ENCODE measurements at regions not wholly inside any gene's neighbourhood (a gene's known extent, or its start where the extent isn't known, plus 50 kb on each side); places are given as distances from the start of the nearest gene placed in this dataset.
A peak's percentile ranks its signal among the peaks of the same experiment; 100 is the strongest.
"Not testable (repeated sequence)": the region's sequence is repeated elsewhere in the genome, so short reads cannot be mapped to it uniquely, and the experiment has no call there.

GRCh38 chr12:126038434-126038833, 973.2 kb downstream of the AACS start:
- DNase-seq, result no peak

GRCh38 chr12:126040307-126040706, 975.1 kb downstream of the AACS start:
- DNase-seq, result no peak

- no peak for DNase-seq
Observed at GRCh38 chr12:126042286-126042685, 977.1 kb downstream of the AACS start.

DNA sequence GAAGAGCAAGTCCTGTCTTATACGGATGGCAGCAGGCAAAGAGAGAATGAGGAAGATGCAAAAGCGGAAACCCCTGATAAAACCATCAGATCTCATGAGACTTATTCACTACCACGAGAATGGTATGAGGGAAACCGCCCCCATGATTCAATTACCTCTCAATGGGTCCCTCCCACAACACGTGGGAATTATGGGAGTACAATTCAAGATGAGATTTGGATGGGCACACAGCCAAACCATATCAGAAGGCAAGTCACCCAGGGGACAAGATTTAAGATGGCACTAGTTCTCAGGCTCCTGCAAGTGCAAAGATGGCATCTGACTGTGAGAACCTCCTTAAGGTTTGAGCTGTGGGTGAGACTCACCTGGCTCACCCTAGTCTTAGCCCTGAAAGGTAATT, 984.3 kb downstream of the AACS start:
- not testable (repeated sequence) for DNase-seq

DNA sequence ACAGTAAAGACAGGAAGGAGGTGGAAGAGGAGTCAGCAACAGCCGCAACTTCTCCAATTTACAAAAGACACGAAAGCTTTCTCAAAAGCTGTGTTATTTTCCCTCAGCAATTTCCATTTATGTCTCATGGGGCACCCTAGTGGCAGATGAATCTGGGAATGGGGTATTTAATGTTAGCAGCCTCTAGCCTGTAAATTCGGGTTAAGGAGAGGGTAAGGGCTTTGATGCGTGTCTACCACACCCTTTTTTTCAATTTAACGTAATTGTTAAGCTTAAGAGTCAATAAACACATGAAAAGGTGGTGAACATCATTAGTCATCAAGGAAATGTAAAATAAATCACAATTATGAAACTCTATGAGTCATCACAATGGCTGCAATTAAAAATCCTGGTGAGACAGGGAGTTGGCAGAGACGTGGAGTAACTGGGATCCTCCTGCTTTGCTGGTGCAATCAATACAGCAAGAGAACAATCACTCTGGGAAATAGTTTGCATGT, 986.4 kb downstream of the AACS start:
- no peak for DNase-seq

DNA sequence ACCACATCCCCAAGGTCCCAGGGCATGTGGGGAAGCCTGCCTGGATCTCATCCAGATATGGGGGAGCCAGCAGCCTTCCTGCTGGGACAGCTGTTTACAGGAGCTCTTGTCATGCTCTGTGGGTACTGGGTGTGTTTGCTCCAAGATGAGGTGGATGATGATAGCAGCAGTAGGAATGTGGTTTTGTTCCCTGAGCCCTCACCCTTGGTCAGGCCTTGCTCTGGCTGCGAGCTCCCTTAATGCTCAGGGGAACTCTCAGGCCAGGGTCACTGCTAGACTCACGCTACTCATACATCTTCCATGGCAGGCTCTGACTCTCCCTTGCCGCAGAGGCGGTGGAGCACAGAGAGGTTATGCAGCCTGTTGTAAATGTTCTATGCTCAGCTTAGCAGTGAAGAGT, 990.3 kb downstream of the AACS start:
- no peak for DNase-seq

- DNase-seq, result no peak
Observed at GRCh38 chr12:126061777-126062176, 996.5 kb downstream of the AACS start.

DNA sequence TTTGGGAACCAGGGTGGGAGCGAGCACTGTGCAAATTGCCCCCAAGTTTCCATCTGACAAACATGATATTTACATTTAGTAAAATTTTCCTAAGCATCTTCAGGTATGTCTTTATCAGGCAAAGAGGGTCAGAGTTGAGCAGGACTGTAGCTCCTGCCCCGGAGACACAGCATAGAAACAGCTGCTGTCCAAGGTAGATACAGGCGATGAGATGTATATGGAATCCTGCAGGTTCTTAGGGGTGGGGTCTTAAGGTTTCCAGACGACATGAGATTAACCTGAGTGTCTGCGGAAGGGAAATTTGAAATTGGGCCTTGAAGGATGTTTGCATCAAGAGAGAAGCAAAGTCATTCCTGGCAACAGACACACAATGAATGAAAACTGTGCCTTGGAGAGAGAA, 998.8 kb downstream of the AACS start:
- no peak for DNase-seq

DNA sequence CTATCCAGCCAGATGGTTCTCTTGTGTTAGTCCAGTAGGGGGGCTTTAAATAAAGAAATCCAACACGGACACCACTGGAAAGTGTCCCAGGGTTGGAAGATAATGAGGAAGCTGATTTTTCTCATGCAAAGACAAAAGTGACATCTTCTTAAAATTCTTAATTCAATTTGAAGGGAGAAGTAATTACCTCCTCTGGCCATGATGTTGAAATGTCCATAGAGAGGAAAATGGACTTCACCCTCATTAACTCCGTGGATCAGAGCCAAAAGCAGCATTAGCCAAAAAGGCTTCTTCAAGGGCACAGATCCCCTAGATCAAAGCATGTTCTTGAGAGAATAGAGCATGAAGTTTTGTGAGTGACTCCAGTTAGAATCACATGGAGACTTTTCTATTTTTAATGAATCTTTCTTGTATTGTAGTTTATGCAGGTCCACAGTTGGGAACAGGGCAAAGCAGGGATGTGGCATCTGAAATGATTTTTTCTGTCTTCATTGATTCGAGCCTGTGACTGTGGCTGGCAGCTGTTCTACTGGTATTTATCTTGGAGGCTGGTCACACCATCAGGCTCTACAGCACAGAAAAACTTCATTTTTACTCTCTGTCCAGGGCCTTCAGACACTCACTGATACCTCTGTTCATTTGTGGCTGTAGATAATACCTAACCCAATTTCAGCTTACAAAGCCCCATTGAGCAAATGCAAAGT, 1002.5 kb downstream of the AACS start:
- DNase-seq, result no peak

GRCh38 chr12:126069549-126070165, 1004.4 kb downstream of the AACS start:
- DNase-seq, result peak; percentile 74

DNA sequence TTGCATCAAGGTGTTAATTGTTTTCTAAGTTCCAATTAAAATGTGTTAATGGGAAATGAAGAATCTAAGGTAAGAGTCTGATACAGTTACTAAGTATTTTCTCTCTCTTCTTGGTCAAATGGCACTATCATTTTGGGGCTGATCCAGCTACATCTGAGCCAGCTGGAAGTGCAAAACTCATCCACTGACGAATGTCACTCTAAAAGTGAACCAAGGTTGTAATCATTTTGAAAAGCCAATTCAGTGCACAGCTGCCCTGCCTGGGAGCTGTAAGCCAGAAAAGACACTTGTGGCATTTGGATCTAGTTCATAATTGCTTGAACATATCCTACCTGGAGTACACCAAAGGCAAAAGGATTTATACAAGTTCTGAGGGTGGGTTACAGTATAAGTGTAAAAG, 1011.3 kb downstream of the AACS start:
- DNase-seq, result no peak

DNA sequence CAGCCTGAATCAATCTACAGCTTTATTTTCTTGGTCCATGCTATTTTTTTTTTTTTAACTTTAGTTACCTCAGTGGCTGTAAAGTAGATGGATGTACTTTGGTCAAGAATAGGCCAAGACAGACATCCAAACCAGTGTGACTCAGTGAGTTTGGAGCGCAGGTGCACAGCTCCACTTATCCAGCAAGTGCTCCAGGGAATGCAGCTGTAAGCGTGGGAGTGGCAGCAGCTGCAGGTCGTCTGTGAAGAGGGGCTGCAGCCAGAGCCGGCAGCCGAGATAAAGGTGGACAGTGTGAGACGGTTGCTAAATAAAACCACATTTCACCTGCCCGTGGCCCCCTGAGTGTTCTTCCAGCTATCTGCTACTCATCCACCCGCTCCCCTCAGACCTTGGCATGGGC, 1018.7 kb downstream of the AACS start:
- no peak for DNase-seq

- DNase-seq, result no peak
Observed at GRCh38 chr12:126084480-126084879, 1019.2 kb downstream of the AACS start.

DNA sequence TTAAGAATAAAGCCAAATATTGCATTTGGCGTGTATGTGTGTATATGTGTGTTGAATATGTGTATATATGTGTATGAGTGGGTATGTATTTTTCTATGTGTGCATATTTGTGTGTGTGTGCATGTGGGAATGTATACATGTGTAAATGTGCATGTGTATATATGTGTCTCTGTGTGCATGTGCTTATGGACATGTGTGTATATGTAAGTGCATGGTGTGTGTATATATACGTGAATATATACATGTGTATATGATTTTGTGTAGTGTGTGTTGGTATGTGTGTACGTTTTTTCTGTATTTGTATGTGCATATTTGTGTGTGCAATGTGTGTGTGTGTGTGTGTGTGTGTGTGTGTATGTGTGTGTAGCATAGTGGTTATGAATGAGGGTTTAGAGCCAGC, 1021.0 kb downstream of the AACS start:
- DNase-seq, result no peak

DNA sequence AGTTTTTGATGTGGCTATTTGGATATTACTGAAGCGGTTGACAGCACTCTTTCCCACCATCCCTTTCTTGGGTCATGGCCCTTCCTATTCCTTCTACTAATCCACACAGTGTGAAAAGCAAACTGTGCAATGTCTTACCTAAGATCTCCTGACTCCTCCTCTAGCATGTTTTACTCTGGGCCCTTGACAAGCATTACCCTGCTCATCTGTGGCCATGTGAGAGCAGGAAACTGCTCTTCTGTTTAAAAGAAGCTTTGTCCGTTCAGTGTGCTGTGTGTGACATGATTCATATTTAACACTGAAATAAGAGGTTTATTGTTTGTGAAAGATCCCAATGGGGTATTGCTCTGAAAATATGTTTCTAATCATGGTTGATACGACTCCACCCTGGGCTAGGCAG, 1022.5 kb downstream of the AACS start:
- DNase-seq, result no peak

DNA sequence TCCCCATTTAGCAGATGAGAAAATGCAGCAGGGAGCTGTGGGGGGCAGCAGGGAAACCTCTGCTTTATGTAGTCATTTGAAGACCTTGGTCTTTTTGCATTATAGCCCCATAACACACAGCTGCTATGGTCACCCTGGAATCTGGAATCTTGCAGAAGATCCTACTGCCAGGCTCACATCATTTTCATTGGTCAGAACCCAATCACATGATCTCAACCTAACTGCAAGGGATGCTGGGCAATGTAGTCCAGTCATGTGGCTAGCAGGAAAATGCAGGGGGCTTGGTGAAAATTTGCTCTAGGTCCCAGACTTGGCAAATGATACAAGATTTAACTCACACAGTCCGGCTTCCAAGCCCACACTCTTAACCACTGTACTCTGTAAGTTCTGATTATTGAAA, 1028.7 kb downstream of the AACS start:
- peak; percentile 16 for DNase-seq

- DNase-seq, result no peak
Observed at GRCh38 chr12:126095748-126096510, 1030.7 kb downstream of the AACS start.

DNA sequence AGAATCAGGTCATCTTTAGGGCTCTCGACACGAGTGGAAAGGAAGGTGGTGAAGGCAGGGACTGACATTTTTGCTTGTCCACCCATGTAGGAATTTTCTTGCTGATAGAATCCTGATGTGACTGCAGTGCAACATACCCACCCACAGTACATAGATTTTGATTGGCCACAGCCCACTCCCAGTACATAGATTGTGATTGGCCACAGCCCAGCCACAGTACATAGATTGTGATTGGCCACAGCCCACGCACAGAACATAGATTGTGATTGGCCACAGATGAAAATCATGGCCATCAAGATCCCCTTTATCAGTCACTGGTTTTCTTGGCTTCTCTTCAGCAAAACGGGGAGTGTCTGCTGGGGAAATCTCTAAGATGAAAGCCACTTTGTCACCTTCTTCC, 1041.5 kb downstream of the AACS start:
- DNase-seq, result no peak

- DNase-seq, result no peak
Observed at GRCh38 chr12:126107659-126108058, 1042.4 kb downstream of the AACS start.

DNA sequence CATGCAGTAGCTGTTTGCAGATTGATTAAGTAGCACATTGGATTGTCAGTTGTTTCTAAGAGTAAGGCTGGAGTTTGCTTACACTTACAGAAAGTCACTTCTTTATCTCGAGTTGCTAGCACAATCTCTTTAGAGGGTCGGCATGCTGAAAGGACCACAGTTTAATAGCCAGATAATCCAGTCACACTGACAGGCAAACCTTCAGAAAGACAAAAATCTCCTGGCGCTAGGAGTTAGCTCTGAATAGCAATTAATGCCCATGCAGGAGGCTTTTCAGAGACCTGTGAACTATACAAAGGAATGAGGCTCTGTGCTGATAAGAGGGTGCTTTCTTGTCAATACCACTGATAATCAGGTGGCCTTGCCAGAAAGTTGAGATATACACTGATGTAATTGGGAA, 1043.0 kb downstream of the AACS start:
- DNase-seq, result no peak

DNA sequence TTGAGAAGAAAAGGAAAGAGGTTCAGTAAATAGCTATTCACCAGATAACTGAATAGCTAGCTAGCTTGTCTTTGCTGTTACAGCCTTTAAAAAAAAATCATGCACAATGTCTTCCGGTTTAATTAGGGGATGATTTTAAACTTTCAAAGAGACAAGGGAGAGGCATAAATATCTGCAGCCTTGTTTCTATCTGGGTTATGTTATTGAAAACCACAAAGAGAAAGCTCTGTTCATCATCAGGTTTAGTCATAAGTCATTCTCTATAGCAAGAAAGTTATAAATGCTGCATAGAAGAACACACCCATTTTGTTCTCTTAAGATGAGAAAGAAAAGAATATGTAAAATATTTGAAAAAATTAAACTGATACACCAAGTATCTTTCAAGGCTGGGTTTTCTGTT, 1046.9 kb downstream of the AACS start:
- DNase-seq, result no peak

- DNase-seq, result no peak
Observed at GRCh38 chr12:126112849-126113248, 1047.6 kb downstream of the AACS start.

GRCh38 chr12:126114441-126114840, 1049.2 kb downstream of the AACS start:
- DNase-seq, result no peak

DNA sequence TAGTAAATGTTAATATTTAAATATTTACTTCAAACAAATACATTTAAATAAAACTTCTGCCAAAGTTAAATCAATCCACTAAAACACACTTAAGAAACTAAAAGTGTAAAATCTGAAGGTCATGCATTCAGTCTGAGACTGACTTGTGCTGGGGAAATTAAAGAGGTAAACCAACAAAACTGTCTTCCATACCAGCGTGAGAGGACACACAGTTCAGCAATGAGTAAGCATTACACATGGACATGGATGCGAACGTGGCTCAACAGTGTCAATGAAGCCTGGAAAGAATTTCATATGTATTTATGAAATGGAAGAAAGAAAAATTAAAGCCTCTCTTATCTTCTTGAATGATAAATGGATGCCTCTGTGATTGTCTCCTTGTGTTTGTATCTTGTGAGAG, 1052.3 kb downstream of the AACS start:
- DNase-seq, result no peak

Data from hematopoietic multipotent progenitor cell treated with erythropoietin and hydrocortisone succinate and interleukin-3 and kit ligand, for 4 days (in vitro differentiated cells).